Stimulated activated CD4-positive, alpha-beta T cell treated with anti-CD3 and anti-CD28 coated beads, Interleukin-15, amount 100 ng/mL, for 1 hour (primary cell): ENCODE measurements at regions not wholly inside any gene's neighbourhood (a gene's known extent, or its start where the extent isn't known, plus 50 kb on each side); places are given as distances from the start of the nearest gene placed in this dataset.

Source experiments
- DNase-seq, 2 donors: peaks; one replicate each; pipeline ENCODE4 v3.0.0-alpha.2; 2020; ENCODE audit warnings: low read depth in 1 of 2, low spot score in 1 of 2

GRCh38 chr2:238576674-238577073 is 149.9 kb downstream of the ASB1 start:
- no peak for DNase-seq

- no peak for DNase-seq
Observed at GRCh38 chr2:238578256-238578655, 151.5 kb downstream of the ASB1 start.

- no peak for DNase-seq
Observed at GRCh38 chr2:238580486-238580885, 153.8 kb downstream of the ASB1 start.

GRCh38 chr2:238581126-238581525 is 154.4 kb downstream of the ASB1 start:
- DNase-seq = no peak

- no peak for DNase-seq
Observed at GRCh38 chr2:238582159-238582558, 155.4 kb downstream of the ASB1 start.

GRCh38 chr2:238584617-238585016 is 157.9 kb downstream of the ASB1 start:
- no peak for DNase-seq

GRCh38 chr2:238585836-238586821 is 159.4 kb downstream of the ASB1 start:
- no peak for DNase-seq

GRCh38 chr2:238586931-238587775 is 160.4 kb downstream of the ASB1 start:
- no peak for DNase-seq

GRCh38 chr2:238587776-238588660 is 161.3 kb downstream of the ASB1 start:
- DNase-seq = no peak

GRCh38 chr2:238589591-238590460 is 163.1 kb downstream of the ASB1 start:
- DNase-seq = no peak

GRCh38 chr2:238591732-238592131 is 165.0 kb downstream of the ASB1 start:
- DNase-seq = no peak

- DNase-seq = no peak
Observed at GRCh38 chr2:238593236-238593635, 166.5 kb downstream of the ASB1 start.

GRCh38 chr2:238593678-238594077 is 167.0 kb downstream of the ASB1 start:
- DNase-seq = no peak

- DNase-seq = no peak
Observed at GRCh38 chr2:238594796-238595749, 168.3 kb downstream of the ASB1 start.

GRCh38 chr2:238595750-238596570 is 169.2 kb downstream of the ASB1 start:
- DNase-seq = no peak

GRCh38 chr2:238596571-238597551 is 170.1 kb downstream of the ASB1 start:
- DNase-seq = no peak
